AG08396 (cell line): ENCODE measurements at regions not wholly inside any gene's neighbourhood (a gene's known extent, or its start where the extent isn't known, plus 50 kb on each side); places are given as distances from the start of the nearest gene placed in this dataset.

Source experiments
- DNase-seq: peaks from one replicate; pipeline ENCODE4 v3.0.0; 2012; ENCODE audit warnings: low spot score, mixed read lengths

DNA sequence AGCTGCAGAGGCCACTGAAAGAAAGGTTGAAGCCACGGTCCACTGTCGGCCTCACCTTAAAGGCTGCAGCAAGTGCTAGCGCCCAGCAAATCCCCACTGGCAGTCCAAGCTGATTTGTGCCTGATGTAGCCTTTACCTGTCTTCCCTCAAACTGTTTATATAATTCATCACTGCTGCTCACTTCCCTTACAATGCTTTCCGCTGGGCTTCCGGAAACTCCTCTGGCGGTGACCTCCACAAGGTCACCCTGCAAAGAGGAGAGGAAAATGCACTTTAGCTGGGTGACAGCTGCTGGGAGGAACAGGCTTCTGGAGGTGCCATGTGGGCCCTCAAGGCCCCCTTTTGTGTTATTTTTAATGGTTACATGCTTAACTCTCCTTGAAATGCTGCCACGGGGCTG is 126.2 kb downstream of the CMPK2 start:
- DNase-seq: no peak

DNA sequence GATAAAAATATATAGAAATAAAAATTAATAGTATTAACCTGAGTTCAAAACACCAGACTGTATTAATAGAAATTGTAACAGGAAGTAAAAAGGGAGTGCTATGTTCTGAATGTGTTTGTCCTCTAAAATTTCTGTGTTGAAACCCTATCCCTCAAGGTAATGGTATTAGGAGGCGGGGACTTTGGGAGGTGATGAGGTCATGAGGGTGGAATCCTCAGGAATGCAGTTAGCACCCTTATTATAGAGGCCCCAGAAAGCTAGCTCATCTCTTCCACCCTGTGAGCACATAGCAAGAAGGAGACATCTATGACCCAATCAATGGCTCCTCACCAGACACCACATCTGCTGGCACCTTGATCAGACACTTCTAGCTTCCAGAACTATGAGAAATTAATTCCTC is 124.5 kb downstream of the CMPK2 start:
- no peak for DNase-seq

DNA sequence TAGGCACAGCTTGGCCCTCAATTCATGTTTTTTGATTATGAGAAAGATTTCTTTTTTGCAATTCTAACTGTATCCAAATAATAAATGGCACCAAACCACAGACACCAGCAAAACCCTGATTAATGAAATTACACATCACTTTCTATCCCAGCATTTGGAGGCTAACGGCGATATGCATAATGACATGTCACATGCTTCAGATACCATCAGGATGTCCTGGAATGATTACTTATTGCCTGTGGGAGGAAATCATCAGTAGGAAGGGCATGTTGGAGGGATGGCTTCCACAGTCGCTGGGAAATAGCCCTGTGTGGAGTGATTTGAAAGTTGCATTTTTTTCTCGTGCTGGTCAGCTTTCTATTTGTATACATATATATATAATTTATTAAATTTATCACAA is 121.7 kb downstream of the CMPK2 start:
- DNase-seq: no peak

DNA sequence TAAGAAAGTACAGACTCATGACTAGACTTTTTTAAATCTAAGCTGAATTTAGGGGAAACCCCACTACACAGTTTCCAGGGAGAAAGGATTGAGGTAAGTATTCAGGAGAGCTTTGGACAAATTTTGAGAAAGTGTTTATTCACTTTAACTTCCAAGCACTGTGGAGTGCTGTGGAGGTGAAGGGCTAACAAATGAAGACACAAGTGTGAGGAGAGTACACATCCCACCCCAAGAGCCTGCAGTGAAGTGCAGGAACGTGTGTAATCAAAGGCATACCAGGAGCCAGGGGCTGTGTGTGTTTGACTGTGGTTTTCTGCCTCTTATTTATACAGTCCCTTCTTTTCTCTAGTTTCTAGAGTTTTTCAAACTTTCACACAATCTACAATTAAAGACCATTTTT is 118.3 kb downstream of the CMPK2 start:
- DNase-seq: no peak

DNA sequence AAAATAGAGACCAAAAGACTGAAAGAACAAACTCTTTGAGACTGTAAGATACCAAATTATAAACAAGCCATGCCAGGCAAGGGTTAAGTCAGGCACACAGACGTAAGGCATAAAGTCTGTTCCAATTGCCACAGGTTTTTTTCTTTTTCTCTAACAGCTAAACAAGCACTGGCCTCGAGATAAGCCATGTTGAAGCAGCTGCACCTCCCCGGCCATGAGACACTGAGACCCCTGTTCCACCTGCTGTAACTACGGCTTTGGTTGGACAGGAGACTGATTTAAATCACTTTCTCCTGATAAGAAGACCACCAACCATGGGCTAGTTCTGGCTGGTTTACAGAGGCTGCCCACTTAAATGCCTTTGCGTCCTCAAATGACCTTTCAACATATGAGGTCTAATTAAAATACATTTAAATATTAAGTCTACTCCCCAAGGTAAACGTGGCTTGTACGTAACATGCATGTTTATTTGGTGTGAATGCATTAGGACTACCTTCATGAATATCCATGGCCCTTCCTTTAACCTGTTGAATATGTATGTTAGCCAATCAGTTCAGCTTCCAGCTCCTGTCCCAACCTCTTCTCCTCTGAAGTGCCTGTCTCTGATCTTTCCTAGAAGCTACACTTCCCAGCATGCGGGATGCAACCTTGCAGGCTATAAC is 117.2 kb downstream of the CMPK2 start:
- DNase-seq: no peak

DNA sequence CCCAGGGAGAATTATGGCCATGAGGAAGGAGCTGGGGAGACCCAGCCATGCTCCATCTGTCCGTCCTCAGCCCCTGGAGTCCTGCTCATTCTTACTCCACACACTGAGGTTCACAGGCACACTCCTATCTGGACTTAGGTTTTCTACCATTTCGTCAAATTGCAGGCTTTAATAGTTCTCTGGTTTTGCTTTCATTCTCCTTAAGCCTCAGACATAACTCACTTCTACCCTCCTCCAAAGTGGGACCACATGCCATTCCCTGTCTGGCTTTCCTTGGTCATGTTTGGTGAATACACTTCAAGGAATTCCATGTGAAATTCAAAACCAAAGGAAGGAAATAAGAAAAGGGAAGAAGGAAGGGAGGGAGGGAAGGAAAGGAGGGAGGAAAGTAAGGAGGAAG is 115.7 kb downstream of the CMPK2 start:
- no peak for DNase-seq

DNA sequence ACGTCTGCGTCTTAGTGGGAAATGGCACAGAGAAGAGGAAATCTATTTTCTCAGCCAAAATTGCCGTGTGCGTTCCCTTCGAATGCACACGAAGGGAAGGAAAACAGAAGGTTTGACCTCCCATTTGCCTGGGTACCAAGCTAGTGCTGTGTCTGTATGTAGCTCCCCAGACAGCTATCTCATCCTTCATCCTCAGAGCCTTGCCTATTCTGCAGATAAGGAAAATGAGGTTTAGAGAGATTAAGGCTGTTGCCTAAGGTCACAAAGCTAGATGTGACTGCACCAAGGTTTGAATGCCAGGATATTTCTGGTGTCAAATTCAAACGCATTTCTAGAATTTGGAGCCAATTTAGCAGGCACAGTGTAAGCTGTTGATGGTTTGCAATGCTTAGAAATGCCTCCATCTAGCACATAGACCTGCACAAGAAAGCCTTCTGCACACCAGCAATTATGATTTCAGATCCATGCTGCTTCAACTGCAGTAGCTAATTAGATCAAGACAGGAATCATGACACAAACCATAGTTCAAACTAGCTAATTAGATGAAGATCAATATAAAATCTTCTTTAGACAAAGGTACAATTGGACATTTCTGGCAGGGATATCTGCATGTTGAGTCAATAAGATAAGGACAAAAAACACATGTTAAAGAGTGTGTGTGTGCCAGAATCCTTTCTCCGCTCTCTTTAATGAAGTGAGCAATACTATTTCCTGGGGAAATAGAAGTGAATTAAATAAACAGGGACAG is 115.1 kb downstream of the CMPK2 start:
- DNase-seq: no peak

DNA sequence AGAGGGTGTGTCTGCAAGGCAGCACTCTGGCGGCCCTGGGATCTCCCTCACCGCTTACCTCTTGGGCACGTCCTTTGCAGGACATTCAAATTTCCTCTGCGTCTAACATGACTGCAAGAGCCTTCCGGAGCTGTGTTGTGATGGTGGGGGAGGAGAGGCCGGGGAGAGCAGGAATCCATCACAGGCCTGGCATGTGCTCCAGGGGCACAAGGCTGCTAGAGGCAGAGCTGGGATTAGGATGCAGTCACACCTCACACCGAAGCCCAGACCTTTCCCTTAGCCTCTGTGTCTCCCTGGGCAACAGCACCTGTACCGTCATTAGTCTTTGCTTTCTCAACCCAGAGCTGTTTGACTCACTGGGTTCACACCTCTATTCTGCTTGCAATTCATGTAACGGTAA is 111.3 kb downstream of the CMPK2 start:
- no peak for DNase-seq

DNA sequence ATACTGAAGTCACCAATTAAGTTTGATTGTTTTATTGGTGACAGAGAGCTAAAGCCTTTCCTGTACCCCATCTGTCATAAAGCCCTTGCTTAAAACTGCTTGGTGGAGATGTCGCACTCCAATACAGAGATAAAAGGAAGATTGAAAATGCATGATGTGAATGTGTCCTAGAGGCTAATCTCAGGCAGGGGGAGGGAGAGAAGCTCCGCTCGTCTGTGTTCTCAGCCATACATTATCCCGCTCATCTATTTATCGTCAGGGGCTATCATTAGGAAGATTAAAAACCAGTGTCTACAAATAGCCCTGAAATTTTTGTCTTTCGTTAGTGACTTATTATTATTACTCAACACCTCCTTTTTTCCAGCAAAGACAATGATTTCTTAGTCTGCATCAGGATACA is 110.3 kb downstream of the CMPK2 start:
- no peak for DNase-seq

DNA sequence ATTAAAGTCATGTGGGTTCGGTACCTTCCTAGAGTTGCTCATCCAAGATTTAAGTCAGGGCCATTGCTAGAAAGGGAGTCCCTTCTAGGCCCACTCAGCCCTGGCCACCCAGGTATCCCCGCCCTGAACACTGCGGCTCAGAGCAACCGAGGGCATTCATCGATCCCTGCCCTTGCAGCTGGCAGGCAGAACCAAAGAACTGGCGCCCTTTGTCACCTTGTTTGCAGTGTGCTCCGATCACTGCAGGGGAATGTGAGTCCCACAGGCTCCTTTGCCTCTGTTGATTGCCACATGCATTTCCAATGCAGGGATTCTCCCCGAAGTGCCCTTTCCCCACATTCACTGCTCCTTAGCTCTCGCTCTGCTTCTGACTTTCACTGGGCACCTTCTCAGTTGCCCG is 108.5 kb downstream of the CMPK2 start:
- DNase-seq: no peak

DNA sequence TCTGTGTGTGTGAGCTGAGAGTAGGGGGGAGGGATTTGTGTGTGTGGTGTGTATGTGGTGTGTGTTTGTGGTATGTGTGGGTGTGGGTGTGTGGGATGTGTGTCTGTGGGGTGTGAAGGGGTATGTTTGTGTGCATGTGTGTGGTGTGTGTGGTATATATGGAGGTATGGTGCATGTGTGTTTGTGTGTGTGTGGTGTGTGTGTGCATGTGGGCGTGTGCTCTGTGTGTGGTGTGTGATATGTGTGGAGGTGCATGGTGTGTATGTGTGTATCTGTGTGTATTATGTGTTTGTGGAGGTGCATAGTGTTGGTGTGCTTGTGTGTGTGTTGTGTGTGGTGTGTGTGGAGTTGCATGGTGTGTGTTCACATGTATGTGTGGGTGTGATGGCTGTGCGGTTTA is 106.0 kb downstream of the CMPK2 start:
- DNase-seq: no peak

DNA sequence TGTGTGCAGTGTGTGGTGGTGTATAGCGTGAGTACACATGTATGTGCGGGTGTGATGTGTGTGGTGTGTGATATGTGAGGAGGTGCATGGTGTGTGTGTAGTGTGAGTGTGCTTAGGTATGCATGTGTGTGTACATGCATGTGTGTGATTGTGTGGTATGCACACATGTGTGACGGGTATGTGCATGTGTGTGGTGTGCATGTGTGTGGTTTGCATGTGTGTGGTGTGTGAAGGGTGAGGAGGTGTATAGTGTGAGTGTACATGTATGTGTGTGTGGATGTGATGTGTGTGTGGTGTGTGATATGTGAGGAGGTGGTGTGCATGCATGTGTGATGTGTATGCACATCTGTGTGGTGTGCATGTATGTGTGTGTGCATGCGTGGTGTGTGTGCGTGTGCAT is 105.6 kb downstream of the CMPK2 start:
- DNase-seq: no peak

DNA sequence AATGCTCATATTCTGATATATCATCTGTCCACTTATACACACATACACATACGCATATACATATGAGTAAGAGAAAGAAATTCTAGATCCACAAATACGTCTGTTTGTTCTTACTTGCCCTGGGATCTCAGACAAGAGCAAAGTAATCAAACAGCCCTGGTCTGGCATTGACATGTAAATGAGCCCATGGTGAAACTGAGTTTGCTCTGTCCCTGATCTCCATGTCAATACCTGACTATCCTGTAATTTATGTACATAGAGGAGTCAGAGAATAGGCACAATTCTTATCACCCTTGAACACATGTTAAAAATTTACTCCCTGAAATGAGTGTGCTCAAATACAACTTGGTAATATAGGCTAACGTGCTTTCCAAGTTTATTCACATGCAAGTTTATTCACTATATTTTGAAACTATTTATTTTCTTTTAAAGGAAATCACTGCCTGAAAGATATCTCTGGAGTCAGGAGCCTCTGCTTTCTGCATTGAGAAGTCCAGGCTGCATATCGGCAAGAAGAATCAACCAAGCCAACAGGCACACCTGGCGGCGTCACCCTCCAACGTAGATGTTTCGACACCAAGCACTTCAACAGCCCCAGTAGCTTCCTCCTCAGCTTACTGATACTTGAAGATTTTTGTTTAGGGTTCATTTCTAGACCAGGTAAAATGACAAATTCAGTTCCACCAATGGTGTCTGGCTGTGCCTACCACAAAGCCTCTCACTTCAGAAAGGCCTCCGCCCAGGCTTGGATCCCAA is 100.6 kb downstream of the CMPK2 start:
- DNase-seq: no peak

DNA sequence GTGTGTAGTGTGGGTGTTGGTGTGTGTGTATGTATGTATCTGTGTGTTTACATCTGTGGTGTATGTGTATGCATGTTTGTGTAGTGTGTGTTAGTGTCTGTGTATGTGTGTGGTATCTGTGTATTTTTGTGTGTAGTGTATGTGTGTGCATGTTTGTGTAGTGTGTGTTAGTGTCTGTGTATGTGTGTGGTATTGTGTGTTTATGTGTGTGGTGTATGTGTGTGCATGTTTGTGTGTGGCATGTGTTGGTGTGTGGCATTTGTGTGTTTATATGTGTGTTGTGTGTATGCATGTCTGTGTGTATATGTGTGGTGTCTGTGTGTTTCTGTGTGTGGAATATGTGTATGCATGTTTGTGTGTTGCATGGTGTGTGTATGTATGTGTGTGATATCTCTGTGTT is 96.4 kb downstream of the CMPK2 start:
- no peak for DNase-seq

DNA sequence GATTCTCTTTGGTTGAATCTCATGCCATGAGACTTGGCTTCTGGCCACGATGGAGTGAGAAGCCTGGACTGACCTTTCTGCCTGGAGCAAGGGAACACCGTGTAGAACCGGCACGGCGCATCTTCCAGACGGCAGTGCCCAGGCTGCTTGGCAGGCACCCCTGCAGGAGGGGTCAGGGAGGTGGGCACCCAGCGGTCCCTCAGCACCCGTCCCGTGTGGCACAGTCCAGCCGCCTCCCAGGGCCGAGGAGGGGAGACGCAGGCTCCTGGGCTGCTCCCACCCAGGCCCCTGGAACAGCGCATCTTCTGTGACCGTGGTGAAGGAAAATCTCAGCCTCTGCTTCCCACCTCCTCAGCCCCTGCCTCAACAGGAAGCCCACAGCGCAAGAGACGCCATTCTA is 95.7 kb downstream of the CMPK2 start:
- DNase-seq: no peak

DNA sequence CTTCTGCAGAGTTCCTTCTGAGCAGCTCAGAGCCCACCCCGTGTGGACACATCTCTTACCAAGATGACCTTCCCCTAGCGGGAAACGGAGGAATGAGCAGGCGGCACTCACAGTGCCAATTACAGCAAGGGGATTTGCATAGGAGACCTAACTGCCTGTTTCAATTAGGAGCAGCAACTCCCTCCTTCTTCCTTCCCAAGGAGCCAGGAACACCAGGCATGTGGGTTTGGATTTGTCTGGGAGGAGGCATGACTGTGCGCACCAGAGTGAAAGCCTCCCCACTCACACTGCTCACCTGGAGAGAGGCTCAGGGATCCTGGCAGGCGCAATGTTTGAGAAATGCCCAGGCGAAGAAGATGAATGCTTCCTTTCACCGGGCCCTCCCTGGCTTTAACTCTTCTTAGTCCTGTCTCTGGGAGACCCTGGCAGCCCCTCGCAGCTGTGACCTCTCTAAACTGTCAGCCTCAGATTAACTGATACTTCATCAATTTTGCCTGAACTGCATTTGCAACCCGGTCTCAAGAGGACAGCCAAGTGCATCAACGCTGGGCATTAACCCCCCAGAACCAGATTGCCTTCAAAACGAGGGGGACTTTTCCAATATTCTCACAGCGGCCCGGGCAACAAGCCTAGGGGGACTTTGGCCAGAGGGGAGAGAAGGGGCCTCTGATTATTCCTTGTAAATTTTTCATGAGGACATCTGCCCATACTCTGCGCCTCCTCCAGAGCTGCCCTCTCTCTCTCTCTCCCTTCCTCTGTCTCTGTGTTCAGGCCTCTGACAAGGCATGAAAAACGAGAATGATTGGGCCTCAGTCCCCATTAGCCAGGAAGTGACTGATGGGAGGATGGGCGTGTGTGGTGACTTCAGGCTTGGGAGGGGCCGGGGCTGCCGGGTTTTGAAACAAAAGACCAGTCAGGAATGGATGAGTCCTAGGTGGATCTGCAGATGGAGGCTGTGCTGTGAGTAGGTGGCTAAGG is 93.8 kb downstream of the CMPK2 start:
- DNase-seq: no peak

DNA sequence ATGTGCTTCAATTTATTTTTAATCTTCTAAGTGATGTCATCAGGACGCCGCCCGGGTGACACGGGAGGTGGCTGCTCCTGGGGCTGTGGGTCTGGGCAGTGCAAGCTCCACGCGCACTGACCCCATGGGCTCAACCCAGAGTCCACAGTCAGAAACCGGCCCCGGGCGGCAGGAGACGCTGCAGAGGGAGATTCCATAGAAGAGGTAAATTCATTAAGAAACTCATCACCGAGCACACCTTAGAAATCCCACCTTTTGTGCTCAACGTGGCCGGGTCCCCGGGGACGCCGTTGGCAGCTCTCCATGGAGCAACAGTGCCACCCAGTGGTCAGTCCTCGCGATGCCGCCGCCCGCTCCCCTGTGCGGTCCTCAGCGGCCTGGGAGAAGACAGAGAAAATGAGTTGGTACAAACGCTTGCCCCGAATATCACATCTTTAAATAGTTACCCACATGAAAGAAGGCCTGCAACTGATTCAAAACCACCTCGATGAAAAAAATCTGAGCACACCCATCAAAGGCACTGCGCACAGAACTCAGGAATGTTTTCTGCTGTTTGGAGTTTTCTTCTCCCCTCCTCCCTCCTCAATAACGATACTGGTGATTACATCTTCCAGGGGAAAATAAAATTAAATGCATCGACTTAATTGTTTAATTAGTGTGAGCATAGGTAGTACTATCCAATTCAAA is 92.6 kb downstream of the CMPK2 start:
- peak; percentile 55 for DNase-seq

DNA sequence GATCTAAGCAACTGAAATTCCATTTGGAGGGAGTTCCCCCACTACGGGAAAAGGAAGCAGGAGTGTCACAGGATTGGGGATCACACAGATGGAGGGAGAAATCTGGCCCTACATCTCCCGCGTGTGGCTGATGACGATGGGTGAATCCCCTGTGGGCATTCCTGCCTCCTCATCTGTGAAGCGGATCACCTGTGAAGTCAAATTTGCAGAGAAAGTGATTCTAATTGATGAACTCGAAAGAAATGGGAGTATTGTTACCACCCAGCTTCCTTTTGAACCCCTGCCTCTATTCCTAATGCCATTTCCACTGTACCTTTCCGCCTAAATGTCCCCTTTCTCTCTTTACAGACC is 92.0 kb downstream of the CMPK2 start:
- DNase-seq: no peak

DNA sequence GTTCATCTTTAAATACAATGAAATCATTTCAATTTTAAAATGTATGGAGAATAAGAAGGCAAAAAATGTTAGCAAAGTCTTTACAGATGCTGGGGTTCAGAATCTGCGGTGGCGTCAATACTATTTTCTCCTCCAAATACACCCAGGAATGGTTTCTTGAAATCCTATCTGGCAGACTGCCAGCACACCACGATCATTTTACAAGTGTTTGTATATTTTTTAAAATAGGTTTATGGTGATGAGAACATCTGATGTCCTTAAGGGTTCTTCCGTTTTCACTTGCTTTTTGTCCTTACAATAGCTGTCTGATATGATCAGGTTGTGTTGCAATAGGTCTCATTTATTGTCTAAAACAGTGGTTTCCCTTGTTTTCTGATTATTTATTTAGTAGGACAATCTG is 89.6 kb downstream of the CMPK2 start:
- no peak for DNase-seq

DNA sequence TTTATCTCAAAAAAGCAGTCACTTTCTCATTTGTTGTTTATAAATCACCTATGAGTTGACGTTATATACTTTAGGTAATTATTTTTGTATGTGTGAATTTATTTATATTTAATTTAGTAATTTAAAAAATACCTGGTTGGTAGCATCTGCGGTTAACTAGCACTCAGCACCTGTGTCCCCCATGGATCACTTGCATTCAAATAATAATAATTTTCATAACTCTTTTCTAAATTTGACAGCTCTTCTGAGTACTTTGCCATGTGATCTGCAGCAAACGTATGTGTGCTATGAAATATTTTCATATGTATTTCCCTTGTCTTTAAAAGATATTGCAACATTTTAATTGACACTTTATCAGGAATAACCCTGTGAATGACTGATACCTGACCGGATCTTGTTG is 88.1 kb downstream of the CMPK2 start:
- no peak for DNase-seq

DNA sequence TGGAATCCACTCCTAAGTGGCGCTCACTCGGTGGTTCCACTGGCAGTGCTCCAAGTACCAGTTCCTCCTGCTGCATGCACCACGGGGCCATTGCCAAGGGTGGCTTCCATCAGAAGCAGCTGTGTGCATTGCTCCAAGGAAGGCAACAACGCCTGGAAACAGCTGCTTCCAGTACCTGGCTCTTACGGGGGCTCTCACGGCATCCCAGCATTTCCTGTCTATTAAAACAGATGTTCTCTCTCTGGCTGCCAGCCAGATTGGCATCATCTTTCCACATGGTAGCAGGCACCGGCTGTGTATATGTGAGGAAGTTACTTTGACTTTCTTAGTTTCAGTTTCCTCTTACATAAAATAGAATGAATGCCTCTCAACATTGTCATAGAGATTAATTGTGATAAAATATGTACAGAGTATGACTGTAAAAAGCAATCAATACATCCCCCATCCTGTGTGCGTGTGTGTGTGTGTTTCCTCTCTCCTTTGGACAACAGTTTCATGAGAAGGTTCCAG is 84.9 kb downstream of the CMPK2 start:
- DNase-seq: no peak
